SK-N-SH (cell line): ENCODE measurements at regions not wholly inside any gene's neighbourhood (a gene's known extent, or its start where the extent isn't known, plus 50 kb on each side); places are given as distances from the start of the nearest gene placed in this dataset.

Source experiments
- CHD2 ChIP-seq: fragments of 150-350 bp; IDR thresholded peaks from 2 replicates; pipeline ENCODE4 v1.6.1; 2018; ENCODE audit warnings: low read length; ENCODE audit not compliant: partially characterized antibody
- CTCF ChIP-seq: fragments of 200-600 bp; sonication (generic); IDR thresholded peaks from 2 replicates; pipeline ENCODE4 v1.6.1; 2017; ENCODE audit warnings: antibody characterized with exemption, mild to moderate bottlenecking, moderate library complexity
- ELF1 ChIP-seq: IDR thresholded peaks from 2 replicates; pipeline ENCODE4 v1.4.0; 2012
- EP300 ChIP-seq, 2 experiments: IDR thresholded peaks; 2 replicates each; pipeline versions ENCODE4 v1.4.0 to v1.6.1; 2012; ENCODE audit warnings: borderline replicate concordance in 1 of 2, low read depth in 1 of 2, low read length in 1 of 2
- GABPA ChIP-seq: IDR thresholded peaks from 2 replicates; pipeline ENCODE4 v1.4.0; 2012; ENCODE audit warnings: low read depth, mild to moderate bottlenecking
- MAX ChIP-seq: IDR thresholded peaks from 2 replicates; pipeline ENCODE4 v1.4.0; 2012; ENCODE audit warnings: low read depth
- NRF1 ChIP-seq: IDR thresholded peaks from 2 replicates; pipeline ENCODE4 v1.6.1; 2012; ENCODE audit warnings: low read depth, mild to moderate bottlenecking, low read length
- POLR2AphosphoS5 ChIP-seq: IDR thresholded peaks from 2 replicates; pipeline ENCODE4 v1.6.1; 2012; ENCODE audit warnings: low read depth, low read length
- RCOR1 ChIP-seq: fragments of 150-350 bp; IDR thresholded peaks from 2 replicates; pipeline ENCODE4 v1.6.1; 2017; ENCODE audit warnings: antibody characterized with exemption, low read length
- USF2 ChIP-seq: fragments of 150-350 bp; IDR thresholded peaks from 2 replicates; pipeline ENCODE4 v1.6.1; 2017; ENCODE audit warnings: antibody characterized with exemption, low read length, low read depth, borderline replicate concordance
- TF ChIP-seq, protein P1 (sequence below): IDR thresholded peaks from 2 replicates; pipeline ENCODE4 v1.4.0; 2012; ENCODE audit warnings: low read depth, borderline replicate concordance

- TF ChIP-seq CTCF (no peak), RCOR1 (no peak), USF2 (no peak), ELF1 (no peak), GABPA (no peak), CHD2 (no peak), NRF1 (no peak), EP300 (IDR thresholded peaks at IDR 0.05; ENCODE audit: borderline replicate concordance in 1 of 2, low read depth in 1 of 2, low read length in 1 of 2) (no peak), MAX (no peak), POLR2AphosphoS5 (no peak)
- TF ChIP-seq, protein P1, sequence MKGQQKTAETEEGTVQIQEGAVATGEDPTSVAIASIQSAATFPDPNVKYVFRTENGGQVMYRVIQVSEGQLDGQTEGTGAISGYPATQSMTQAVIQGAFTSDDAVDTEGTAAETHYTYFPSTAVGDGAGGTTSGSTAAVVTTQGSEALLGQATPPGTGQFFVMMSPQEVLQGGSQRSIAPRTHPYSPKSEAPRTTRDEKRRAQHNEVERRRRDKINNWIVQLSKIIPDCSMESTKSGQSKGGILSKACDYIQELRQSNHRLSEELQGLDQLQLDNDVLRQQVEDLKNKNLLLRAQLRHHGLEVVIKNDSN: no peak
Measured at GRCh38 chr4:171067422-171067821, 745.8 kb upstream of the GALNTL6 start.
